Heart left ventricle (tissue), 16 donors: ENCODE measurements at regions not wholly inside any gene's neighbourhood (a gene's known extent, or its start where the extent isn't known, plus 50 kb on each side); places are given as distances from the start of the nearest gene placed in this dataset.
A peak's percentile ranks its signal among the peaks of the same experiment; 100 is the strongest.

Experiments
- ATAC-seq, 4 donors: fragments of 200-7000 bp; cut with Tn5 transposase; one replicate each; pipeline ENCODE4 v1.9.1; 2020 to 2022; ENCODE audit warnings: moderate library complexity in 4 of 4, mild to moderate bottlenecking in 3 of 4, moderate number of reproducible peaks in 1 of 4
- DNase-seq, 5 donors: peaks; one replicate each; pipeline ENCODE4 v3.0.0-alpha.2; 2020
- H3K27ac ChIP-seq, 12 donors: fragments of 200-600 bp; sonication (generic) in 4 of 12; one replicate each; pipeline versions ENCODE4 v1.5.0 to v1.8.0; 2016 to 2022; ENCODE audit warnings: mild to moderate bottlenecking in 2 of 12
- H3K27me3 ChIP-seq, 9 donors: fragments of 200-600 bp; sonication (generic) in 2 of 9; one replicate each; pipeline versions ENCODE4 v1.5.1 to v1.8.0; 2016 to 2022; ENCODE audit warnings: mild to moderate bottlenecking in 3 of 9
- H3K36me3 ChIP-seq, 9 donors: fragments of 200-600 bp; sonication (generic) in 2 of 9; one replicate each; pipeline versions ENCODE4 v1.5.0 to v1.8.0; 2018 to 2022; ENCODE audit warnings: mild to moderate bottlenecking in 2 of 9
- H3K4me1 ChIP-seq, 12 donors: fragments of 200-600 bp; sonication (generic) in 4 of 12; one replicate each; pipeline versions ENCODE4 v1.5.0 to v1.8.0; 2016 to 2022; ENCODE audit warnings: mild to moderate bottlenecking in 3 of 12
- H3K4me3 ChIP-seq, 12 donors: fragments of 200-600 bp; sonication (generic) in 4 of 12; one replicate each; pipeline versions ENCODE4 v1.5.0 to v1.8.0; 2017 to 2022; ENCODE audit warnings: mild to moderate bottlenecking in 9 of 12, moderate library complexity in 4 of 12
- H3K9me3 ChIP-seq, 12 donors: fragments of 200-600 bp; sonication (generic) in 4 of 12; one replicate each; pipeline versions ENCODE4 v1.5.0 to v1.8.0; 2016 to 2022; ENCODE audit warnings: mild to moderate bottlenecking in 1 of 12
- CTCF ChIP-seq, 12 donors: fragments of 200-600 bp; sonication (generic) in 4 of 12; IDR thresholded peaks; one replicate each; pipeline versions ENCODE4 v1.5.0 to v1.8.0; 2018 to 2022; ENCODE audit warnings: antibody characterized with exemption in 12 of 12, mild to moderate bottlenecking in 5 of 12
- POLR2A ChIP-seq, 2 donors: fragments of 450-650 bp; IDR thresholded peaks; one replicate each; pipeline ENCODE4 v1.6.1; 2017; ENCODE audit warnings: antibody characterized with exemption in 2 of 2, mild to moderate bottlenecking in 2 of 2, moderate library complexity in 2 of 2
- WGBS, 4 donors: extraction: QIAGEN DNeasy Blood & Tissue Kit in 2 of 4; methylation state at CpG; one replicate each; pipeline versions ENCODE4 v1.1.5 to v1.1.7; 2013 to 2018; 5-methylcytosine and 5-hydroxymethylcytosine counted together
- intact Hi-C, 10 donors: fragments of 100-400 bp; cut with DNase I; formaldehyde crosslinking; loops; one replicate each; pipeline versions ENCODE4 v1.11.1 to v1.14.2; 2022
- donor health status: ischemic (EF 13 %, LVEDD 7.1; RV severe dilation, severe dysfunction).
- donor health status: healthy with polysubstance abuse.
- donor health status: DM: no; HTN: yes; CAD: no.
- donor health status: DM: no; HTN: no; CAD: no.
- donor health status: ischemic (EF 25% LVEDD 6.9; RV normal size, moderate dysfunction).
- donor health status: ischemic (EF 25% LVEDD 5.7; RV mildly dilated, moderate dysfunction).
- donor health status: healthy.
- donor health status: DM: yes; HTN: yes; CAD: no.
- donor health status: ischemic (EF 35%, LVEDD 5.7; RV mildly dilated, moderate dysfunction).
- donor health status: nonischemic (EF 11% LVEDD 7.7; RV severe dilation, severe dysfunction).
- donor health status: DM: yes; HTN: yes; CAD: no.
- donor health status: PGD.
- donor health status: ischemic (EF 29% LVEDD 5.4; RV normal size, mild dysfunction).
- donor health status: nonischemic (EF 23%, LVEDD 6.1; RV moderate dilation, normal function).

GRCh38 chr6:146889303-146889702, 290.5 kb downstream of the ADGB start:
- intact Hi-C loops: no loop called here
- Histone ChIP-seq H3K4me1 (peaks cover 0 to 13% (median 0%) of the 10 kb centered on the region in 12 donors), H3K27ac (no peak overlapping the region), H3K4me3 (no peak overlapping the region), H3K27me3 (no peaks in the 10 kb centered on the region), H3K36me3 (no peaks in the 10 kb centered on the region), H3K9me3 (no peaks in the 10 kb centered on the region)
- 79 to 92% (median 81%) methylated on average over 4 of the region's 4 CpGs for WGBS, 4 donors
- DNase-seq (no peak), ATAC-seq (no peak)
- TF ChIP-seq CTCF (IDR thresholded peaks at IDR 0.05): no peak
- TF ChIP-seq POLR2A (IDR thresholded peaks at IDR 0.05): no peak

GRCh38 chr6:146890172-146890571, 291.4 kb downstream of the ADGB start:
- Histone ChIP-seq H3K36me3 (no peaks in the 10 kb centered on the region), H3K9me3 (no peaks in the 10 kb centered on the region), H3K4me1 (peaks cover 0 to 13% (median 0%) of the 10 kb centered on the region in 12 donors), H3K27ac (no peak overlapping the region), H3K27me3 (no peaks in the 10 kb centered on the region), H3K4me3 (no peak overlapping the region)
- DNase-seq: no peak
- WGBS, 4 donors: 87 to 92% (median 90%) methylated on average over 3 of the region's 3 CpGs
- ATAC-seq: no peak
- intact Hi-C loops: no loop called here
- TF ChIP-seq CTCF (IDR thresholded peaks at IDR 0.05): no peak
- TF ChIP-seq POLR2A (IDR thresholded peaks at IDR 0.05): no peak

GRCh38 chr6:146890644-146891434, 292.1 kb downstream of the ADGB start:
- ATAC-seq (no peak), DNase-seq (no peak)
- no peaks in the 10 kb centered on the region for H3K36me3 ChIP-seq
- H3K4me1 ChIP-seq: peaks cover 0 to 13% (median 0%) of the 10 kb centered on the region in 12 donors
- H3K4me3 ChIP-seq: no peak overlapping the region
- intact Hi-C loops: no loop called here
- 90 to 94% (median 92%) methylated on average over 9 of the region's 9 CpGs for WGBS, 4 donors
- H3K27ac ChIP-seq: no peak overlapping the region
- no peak for TF ChIP-seq POLR2A (IDR thresholded peaks at IDR 0.05)
- no peak for TF ChIP-seq CTCF (IDR thresholded peaks at IDR 0.05)
- H3K9me3 ChIP-seq: no peaks in the 10 kb centered on the region
- no peaks in the 10 kb centered on the region for H3K27me3 ChIP-seq

GRCh38 chr6:146891615-146892265, 293.0 kb downstream of the ADGB start:
- H3K27ac ChIP-seq: peak overlapping the region in 1 of 12 donors; percentile 59
- no peaks in the 10 kb centered on the region for H3K27me3 ChIP-seq
- H3K4me1 ChIP-seq: peaks cover 0 to 13% (median 0%) of the 10 kb centered on the region in 12 donors
- ATAC-seq: no peak
- no peaks in the 10 kb centered on the region for H3K9me3 ChIP-seq
- no peak for DNase-seq
- no peak overlapping the region for H3K4me3 ChIP-seq
- TF ChIP-seq CTCF (IDR thresholded peaks at IDR 0.05) (no peak), POLR2A (IDR thresholded peaks at IDR 0.05) (no peak)
- no peaks in the 10 kb centered on the region for H3K36me3 ChIP-seq
- WGBS, 4 donors: 80 to 88% (median 84%) methylated on average over 3 of the region's 3 CpGs
- intact Hi-C loops: no loop called here
